EL (cell line): ENCODE measurements at regions not wholly inside any gene's neighbourhood (a gene's known extent, or its start where the extent isn't known, plus 50 kb on each side); places are given as distances from the start of the nearest gene placed in this dataset.

ENCODE experiments used
- DNase-seq: peaks from one replicate; pipeline ENCODE4 v3.0.0-alpha.2; 2016

DNA sequence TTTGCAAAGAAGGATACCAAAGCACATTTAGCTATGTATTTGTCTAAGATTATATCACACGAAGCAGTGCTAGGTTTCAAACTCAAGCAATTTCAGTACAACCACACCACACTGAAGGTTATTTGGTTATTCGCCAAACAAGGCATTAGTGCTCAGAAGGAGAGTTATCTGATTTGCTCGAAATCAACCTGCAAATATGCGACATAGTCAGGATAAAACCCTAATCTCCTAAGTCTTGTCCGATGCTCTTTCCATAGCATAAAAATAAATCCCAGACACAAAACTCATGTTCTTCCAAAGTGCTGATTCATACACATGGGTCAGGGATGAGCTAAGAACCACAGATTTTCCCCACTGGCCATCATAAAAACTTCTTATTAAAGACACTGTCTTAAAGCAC lies 1288.0 kb upstream of the SORCS1 start:
- DNase-seq = peak; percentile 2

DNA sequence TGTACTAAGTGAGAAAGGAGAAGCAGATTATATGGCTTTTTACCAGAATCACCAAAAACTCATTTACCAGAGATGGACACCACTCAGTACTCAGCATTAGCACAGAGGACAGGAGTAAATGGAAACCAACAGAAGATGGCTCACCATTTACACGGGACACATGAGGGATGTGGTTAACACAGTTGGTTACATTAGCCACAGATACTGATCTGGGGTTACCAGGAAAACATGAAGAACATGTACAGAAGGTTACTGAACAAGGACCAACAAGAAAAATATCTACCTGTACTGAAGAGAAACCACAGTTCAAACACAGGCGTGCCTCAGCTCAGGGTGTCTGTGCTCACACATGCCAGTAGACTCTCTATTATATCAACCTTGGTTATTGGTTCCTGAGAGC lies 1285.8 kb upstream of the SORCS1 start:
- DNase-seq = no peak

DNA sequence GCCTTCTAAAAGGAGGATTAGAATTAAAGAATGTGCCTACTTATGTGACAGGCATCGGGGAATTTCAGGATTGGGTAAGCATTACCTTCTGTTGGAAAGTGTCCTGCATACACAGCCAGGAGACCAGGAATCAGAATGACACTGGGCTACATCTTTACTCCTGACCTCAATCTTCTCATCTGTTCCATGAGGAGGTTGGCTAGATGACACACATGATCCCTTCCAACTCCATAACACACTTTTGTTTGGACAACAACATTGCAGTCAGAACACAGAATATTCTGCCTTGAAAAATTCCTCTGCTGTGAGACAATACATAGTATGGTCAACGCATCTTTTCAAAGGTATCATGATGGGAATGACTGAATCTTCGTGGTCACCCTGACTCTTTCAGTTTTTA lies 1281.2 kb upstream of the SORCS1 start:
- peak; percentile 11 for DNase-seq

DNA sequence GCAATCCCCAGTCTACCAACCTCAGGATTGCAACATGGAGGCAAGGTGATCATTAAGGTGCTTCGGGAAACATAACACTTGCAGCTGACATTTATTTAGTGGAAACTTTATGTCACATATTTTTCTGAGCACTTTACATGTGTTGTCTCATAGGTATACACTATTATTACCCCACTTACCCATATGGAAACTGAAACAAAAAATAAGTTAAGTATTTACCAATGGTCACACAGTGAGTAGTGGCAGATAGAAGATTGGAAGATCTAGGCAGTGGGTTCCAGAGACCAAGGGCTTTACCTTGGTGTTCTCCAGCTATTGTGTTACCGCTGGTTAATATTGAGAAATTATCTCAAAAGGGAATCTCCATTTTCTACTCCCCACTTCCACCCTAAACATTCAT lies 1279.1 kb upstream of the SORCS1 start:
- DNase-seq = no peak

DNA sequence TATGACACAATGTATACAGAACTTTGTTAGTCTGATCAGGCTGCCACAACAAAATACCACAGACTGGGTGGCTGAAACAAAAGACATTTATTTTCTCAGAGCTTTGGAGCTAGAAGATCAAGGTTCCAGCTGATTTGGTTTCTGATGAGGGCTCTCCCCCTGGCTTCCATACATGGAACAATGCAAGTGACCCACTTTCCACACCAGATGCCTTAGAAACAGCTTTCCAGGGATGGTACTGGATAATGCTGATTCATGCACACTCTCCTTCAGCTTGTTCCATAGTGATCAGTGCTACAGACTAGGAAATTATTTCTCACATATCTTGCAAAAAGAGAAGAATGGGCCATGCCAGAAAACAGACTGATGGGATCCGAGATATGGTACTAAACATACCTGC lies 1274.9 kb upstream of the SORCS1 start:
- DNase-seq = no peak

DNA sequence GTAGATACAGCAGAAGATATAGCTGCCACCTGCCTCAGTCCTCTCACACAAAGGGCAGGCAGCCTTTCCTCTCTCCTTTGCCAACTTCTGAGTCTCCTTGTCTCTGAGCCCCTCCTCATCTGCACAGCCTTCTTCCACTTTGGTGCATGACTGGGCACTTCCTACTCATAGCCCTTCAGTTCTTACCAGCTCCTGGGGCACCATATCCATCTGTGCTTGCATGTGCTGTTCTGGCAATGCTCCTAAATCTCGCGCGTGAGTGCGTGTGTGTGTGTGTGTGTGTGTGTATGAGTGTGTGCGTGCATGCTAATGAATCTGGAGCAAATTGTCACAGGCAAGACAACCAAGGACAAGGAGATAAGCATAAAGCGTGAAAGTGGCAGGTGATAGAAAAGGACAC lies 1271.6 kb upstream of the SORCS1 start:
- DNase-seq = no peak

DNA sequence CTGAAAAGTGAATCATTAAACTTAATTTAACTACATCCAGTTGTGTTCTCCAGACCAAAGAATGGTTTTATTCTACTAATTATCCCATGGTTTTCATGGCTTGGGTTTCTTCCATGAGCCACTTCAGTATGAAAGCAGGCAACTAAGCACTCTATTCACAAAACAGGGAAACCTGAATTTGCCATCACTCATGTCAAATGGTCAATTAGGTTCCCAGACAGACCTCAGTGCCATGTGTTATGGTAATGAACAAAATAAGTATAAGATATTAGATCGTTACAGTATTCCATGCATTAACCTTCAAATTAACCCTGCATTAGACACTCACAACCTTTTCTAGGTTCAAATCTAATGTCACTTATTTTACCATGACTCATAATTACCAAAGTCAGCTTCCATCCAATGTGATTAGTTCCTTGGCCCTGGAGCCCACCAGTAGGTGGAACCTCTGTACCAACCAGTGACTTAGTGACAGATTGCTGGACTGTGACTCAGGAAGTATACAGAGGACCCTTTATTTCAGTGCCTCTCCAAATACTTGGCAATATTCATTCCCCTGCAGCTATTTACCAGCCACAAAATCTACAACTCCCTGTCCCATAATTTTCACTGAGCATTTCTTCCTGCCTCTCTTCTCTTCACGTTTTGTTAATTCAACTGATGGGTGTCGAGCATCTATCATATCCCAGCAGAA lies 1270.2 kb upstream of the SORCS1 start:
- no peak for DNase-seq

DNA sequence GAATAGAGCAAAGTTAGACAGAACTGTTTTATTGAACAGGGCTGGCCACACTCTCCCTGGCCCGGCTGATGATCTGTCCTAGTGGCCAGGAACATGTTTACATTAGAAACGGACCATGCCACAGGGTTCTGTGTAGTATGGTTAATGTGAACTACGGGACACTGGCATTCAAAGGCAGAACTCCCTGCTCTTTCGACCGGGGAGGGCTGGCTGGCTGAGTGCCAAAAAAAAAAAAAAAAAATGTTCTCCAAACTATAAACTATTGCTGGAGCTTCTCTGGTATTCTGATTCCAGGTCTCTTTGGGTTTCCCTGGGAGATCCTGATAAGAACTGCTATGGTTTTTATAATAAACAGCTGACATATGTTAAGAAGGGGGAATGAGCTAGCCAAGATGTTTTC lies 1262.6 kb upstream of the SORCS1 start:
- no peak for DNase-seq

DNA sequence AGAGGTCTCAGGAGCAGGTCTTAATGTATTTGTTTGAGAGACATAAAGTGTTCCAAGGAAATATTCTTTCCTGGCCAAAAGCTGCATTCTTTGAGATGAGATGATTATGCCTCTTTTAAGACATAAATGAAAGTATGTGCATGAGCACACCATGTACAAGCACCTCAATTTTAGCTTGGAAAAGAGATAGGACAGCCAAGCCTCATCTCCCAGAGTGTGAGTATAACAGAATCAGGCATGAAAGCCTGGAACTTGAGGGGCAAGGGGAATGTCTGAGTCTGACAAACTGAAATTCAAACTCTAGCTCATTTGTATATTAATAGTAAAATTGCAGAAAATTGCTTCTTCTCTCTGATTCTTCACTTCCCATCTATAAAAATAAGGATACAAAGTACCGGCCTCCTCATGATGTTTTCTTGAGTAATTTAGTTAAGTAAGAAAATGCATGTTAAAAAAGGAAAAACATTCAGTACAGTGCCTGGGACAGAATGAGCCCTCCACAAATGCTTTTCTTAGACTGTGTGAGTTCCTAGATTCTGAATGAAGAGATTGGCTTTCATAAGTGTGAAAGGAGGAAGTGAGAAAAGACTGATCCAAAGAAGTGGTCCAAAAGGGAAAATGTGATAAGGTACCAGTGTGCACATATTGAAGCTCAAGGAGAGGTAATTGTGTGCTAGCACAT lies 1260.9 kb upstream of the SORCS1 start:
- DNase-seq = no peak

DNA sequence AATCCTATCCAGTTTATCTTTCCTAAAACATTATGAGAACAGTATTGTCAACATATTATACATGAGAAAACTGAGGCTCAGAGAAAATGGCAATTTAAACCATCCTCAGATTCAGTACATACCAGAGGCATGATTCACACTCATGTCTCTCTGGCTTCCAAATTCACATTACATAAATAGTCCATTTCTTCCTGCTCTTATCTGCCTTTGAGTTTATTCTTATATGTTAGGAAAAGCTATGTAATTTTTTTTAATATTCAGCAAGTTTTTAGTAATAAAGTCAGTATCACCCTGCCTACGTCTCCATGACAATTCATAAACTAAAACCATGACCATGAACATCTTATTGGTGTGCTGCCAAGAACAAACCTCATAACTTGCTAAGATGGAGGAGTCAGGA lies 1260.2 kb upstream of the SORCS1 start:
- DNase-seq = peak; percentile 47

DNA sequence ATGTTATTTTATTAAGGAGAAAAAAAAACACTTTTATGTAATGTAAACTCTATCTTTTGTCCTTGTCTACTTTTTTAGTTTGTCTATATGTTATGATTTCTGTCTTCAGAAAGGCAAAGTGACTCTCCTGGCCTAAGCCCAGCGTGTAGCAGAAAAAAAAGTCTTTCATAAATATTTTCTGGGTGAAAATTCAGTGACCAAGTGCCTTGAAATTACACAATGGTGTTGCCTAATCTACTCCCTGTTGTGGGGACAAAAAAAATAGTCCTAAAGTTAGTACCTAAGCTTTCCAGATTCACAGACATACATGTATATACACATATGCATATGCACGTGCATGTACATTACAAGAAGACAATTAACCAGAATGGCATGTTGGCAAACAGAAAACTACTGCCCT lies 1257.8 kb upstream of the SORCS1 start:
- no peak for DNase-seq

DNA sequence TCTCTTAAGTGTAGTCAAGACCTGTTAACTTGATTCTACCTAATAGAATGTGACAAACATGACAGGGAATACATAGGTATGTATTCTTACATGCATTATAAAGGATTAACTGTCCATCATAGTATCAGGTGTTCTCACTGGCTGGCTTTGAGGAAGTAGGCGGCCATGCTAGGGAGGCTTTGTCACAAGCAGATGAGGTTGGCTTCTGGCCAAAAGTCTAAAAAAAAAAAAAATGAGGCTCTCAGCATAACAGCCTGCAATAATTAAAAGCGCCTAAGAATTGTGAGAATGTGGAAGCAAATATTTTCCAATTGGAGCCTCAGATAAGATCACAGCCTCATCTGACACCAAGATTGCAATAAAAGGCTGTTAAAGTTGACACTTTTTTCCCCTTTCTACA lies 1256.8 kb upstream of the SORCS1 start:
- no peak for DNase-seq

DNA sequence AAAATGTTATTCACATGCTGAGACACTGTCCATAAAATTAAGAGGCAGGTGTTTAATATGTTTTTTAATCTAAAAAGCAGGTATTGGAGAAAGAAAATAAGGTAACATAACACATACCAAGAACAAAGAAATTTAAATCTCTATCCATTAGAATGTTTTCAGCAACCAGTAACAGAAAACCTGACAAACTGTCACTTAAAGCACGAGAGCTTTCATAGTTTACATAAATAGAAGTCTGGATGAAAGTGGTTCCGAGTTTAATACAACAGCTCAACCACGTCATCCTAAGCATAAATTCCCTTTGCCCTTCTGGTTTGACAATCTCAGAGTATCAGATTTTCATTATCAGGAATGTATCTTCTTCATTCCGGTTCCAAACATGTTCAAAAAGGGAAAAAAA lies 1249.4 kb upstream of the SORCS1 start:
- no peak for DNase-seq

DNA sequence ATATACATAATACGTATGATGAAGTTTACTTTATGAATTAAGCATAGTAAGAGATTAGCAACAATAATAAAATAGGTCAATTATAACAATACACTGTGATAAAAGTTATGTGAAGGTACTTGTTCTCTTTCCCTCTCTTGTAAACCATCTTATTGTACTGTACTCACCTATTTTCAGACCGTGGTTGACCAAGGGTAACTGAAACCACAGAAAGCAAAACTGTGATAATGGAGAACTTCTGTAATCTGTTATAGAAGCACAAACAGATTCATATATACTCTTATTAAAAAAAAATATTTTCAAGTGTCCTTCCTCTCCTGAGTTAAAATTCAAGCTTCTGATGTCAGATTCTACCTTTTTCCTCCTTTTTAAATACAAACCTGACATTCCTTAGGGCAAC lies 1247.8 kb upstream of the SORCS1 start:
- DNase-seq = no peak

DNA sequence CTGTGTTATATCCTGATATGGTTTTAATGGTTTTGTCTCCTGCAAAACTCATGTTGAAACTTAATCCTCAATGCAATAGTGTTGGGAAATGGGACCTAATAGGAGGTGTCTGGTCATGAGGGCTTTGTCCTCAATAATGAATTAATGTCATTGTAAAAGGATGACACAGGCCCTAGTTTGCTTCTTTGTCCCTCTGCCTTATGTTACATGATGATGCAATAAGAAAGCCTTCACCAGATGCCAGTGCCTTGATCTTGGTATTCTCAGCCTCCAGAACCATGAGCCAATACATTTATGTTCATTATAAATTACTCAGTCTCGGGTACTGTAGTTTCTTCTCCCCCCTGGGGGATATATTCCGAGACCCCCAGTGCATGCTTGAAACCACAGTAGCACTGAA lies 1247.4 kb upstream of the SORCS1 start:
- no peak for DNase-seq

DNA sequence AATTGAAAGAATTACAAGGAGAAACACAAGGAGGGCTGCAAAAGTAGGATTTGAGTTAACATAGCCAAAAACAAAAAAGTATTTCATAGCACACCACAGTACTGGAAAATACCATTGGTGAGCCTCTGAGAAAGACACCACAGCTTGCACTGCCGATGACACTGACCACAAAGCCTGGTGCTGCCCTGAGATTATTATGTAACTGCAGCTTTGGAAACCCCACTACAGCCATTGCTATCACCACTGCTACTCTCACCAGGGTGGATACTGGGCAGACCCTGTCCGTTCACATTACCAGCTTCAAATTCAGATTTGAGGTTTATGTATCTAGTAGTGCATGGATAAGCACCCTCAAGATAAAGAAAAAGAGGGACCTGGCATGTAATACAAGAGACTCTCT lies 1246.7 kb upstream of the SORCS1 start:
- DNase-seq = no peak

DNA sequence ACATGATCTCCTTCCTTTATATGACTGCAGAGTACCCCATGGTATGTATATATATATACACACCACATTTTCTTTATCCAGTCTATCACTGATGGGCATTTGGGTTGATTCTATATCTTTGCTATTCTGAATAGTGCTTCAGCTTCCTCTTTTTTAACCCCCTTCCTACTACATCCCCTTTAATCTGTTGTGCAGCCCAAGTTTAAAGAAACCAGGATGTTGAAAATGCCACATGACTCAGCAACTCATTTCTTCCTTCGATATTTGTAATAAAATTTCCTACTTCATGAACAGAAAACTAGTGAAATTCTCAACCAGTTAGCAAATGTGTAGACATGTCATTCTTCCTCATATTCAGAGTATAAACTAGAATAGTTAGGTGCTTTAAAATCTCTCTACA lies 1245.7 kb upstream of the SORCS1 start:
- DNase-seq = no peak

DNA sequence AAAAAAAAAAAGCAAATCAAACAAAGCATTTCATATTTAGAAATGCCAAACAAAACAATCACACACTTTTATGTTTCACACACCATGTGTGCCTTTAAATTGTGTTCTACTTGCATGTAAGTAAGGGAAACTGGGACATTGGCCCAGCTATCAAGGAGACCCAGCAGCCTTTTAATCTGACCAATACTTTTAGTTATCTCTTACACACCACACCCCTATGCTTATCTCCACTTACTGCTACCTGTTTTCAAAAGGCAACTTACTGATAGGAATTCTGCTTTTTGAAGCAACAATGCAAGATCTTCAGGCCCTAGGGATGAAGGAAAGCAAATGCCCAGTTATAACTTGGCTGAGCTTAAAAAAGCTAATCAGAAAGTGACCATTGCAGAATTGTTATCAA lies 1244.8 kb upstream of the SORCS1 start:
- DNase-seq = no peak

DNA sequence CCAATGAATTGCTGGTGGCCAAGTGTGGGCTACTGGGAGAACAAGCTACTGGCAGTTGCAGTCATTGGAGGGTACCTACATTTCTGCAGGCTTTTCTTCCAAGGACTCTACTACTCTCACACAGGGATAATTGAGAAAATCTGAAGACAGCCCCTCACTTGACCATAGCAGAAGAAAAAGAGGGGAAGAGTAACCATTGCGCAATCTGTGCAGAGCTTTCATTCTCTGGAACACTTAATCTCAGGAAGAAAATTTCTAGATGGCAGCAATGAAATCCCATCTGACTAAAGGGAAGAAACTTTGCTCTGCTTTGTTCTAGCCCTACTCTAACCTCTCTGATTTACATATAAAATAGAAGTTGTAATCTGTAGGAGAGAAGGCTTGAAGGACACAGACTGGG lies 1239.6 kb upstream of the SORCS1 start:
- no peak for DNase-seq

DNA sequence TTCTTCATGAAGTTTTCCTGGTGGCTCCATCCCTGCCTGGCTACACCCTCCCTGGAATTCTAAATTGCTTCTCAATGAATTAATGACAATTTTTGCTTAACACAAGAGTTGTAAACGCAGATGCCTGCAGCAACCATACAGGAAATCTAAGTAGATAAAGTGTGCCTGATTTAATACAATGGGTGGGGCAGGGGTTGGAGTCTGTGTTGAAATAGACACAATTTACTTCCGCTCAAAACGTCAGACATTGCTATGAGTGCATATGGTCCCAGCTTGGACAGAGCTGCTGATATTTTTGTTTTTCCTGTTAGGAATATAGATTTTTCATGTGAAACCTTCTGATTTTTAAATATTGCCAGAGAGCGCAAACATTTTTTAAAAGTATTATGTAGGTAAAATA lies 1235.0 kb upstream of the SORCS1 start:
- DNase-seq = no peak

DNA sequence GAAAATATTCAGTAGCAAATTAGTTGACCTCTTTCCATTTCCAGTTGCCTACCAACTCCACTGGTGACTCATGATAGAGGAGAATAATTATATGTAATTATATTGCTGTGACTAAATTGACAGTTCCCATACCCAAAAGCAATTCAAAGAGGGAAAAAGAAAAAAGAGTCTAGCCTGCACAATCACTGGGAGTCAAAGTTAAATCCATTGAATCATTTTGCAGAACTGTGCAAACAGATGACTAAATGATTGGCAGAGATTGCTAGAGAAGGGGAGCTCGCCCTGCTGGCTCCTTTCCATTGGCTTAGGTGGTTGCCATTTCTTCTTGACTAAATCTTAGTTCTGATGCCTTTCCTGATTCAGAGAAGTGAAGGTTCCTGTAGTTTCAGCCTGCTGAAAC lies 1228.6 kb upstream of the SORCS1 start:
- peak; percentile 41 for DNase-seq

DNA sequence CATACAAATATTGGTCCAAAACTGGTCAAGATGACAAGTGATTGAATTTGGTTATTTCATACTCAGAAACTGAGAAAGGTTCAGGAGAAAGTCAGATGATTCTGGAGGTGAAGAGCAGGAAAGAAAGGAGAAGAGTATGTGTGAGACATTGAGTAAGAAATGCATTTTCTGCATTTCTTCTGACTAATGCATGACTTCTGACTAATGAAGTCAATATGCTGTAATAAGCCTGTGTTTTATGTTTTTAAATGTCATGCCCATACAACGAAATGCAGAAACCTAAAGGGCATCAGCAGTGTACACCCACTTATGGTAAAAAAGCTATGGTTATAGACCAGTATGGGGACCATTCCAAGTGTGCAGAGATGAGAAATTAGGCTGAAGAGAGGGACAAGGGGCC lies 1227.8 kb upstream of the SORCS1 start:
- peak; percentile 61 for DNase-seq

DNA sequence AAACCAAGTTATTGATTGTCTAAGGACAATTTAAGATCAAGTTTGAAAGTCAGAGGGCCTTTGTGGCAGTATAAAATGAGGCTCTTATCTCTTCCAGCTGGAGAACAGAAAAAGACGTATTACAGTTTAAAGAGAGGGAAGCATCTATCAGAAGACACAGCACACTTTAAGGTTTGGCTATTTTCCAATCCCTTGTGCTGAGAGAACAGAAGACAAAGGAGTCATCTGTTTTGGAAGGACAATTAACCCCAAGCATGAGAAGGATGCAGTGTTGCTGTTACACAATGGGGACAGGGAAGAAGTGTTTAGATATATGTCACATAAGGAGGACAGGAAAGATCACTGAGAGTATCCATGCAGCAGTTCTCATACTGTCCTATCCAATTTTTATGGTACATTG lies 1224.2 kb upstream of the SORCS1 start:
- DNase-seq = no peak

DNA sequence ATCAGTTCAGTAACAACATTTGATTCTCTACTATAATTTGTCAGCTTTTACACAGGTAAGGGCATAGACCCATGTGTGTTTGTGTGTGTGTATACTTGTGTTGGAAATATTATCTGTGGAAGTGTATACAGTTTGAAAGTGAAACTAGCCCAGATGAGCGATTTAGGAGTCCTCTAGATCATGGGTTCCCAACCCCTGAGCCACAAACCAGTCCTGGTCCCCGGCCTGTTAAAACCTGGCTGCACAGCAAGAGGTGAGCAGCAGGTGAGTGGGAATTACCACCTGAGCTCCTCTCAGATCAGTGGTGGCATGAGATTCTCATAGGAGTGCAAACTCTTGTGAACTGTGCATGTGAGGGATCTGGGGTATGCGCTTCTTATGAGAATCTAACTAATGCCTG lies 1221.5 kb upstream of the SORCS1 start:
- no peak for DNase-seq

DNA sequence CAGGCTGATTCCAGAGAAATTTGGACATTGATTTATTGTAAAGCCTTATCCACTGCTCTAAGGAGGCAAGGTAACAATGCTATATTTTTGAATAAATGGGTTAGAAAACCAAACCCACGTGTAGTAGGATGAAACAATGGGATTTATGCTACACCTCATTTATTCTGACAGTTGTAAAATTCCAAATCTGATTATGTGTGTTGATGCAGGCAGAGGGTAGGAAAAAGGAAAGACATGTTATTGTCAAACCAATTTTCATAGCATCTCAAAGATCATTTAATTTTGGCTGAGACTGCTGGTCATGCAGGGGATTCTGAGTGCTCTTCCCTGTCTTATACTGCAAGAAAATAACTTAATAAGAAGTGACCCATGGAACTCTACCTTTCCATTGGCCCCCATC lies 1219.9 kb upstream of the SORCS1 start:
- no peak for DNase-seq
